Esophagus squamous epithelium (tissue), 4 donors: ENCODE measurements at regions not wholly inside any gene's neighbourhood (a gene's known extent, or its start where the extent isn't known, plus 50 kb on each side); places are given as distances from the start of the nearest gene placed in this dataset.

Experiments
- CTCF ChIP-seq, 6 experiments: fragments of 450-650 bp in 4 of 6; fragments of 200-600 bp in 2 of 6; sonication (generic) in 2 of 6; IDR thresholded peaks; one replicate each; pipeline ENCODE4 v1.5.1; 2016 to 2019; ENCODE audit warnings: antibody characterized with exemption in 6 of 6, mild to moderate bottlenecking in 4 of 6, moderate library complexity in 4 of 6
- POLR2A ChIP-seq, 4 donors: fragments of 450-650 bp; IDR thresholded peaks; one replicate each; pipeline ENCODE4 v1.6.1; 2017; ENCODE audit warnings: antibody characterized with exemption in 4 of 4, mild to moderate bottlenecking in 4 of 4, moderate library complexity in 3 of 4

GRCh38 chr6:168848797-168849196, 404.8 kb downstream of the THBS2 start:
- TF ChIP-seq CTCF (IDR thresholded peaks at IDR 0.05) (no peak), POLR2A (IDR thresholded peaks at IDR 0.05) (no peak)
